ENCODE measurements at regions not wholly inside any gene's neighbourhood (a gene's known extent, or its start where the extent isn't known, plus 50 kb on each side); places are given as distances from the start of the nearest gene placed in this dataset.

GRCh38 chr3:124217542-124217941 lies 225.6 kb upstream of the ROPN1 start:
- TF ChIP-seq, protein P1, sequence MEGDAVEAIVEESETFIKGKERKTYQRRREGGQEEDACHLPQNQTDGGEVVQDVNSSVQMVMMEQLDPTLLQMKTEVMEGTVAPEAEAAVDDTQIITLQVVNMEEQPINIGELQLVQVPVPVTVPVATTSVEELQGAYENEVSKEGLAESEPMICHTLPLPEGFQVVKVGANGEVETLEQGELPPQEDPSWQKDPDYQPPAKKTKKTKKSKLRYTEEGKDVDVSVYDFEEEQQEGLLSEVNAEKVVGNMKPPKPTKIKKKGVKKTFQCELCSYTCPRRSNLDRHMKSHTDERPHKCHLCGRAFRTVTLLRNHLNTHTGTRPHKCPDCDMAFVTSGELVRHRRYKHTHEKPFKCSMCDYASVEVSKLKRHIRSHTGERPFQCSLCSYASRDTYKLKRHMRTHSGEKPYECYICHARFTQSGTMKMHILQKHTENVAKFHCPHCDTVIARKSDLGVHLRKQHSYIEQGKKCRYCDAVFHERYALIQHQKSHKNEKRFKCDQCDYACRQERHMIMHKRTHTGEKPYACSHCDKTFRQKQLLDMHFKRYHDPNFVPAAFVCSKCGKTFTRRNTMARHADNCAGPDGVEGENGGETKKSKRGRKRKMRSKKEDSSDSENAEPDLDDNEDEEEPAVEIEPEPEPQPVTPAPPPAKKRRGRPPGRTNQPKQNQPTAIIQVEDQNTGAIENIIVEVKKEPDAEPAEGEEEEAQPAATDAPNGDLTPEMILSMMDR (IDR thresholded peaks at IDR 0.05; ENCODE audit: insufficient read depth, missing control alignments), result no peak
- no peak for DNase-seq (ENCODE audit: insufficient read length, low spot score)
- FAIRE-seq, result no peak

DNA sequence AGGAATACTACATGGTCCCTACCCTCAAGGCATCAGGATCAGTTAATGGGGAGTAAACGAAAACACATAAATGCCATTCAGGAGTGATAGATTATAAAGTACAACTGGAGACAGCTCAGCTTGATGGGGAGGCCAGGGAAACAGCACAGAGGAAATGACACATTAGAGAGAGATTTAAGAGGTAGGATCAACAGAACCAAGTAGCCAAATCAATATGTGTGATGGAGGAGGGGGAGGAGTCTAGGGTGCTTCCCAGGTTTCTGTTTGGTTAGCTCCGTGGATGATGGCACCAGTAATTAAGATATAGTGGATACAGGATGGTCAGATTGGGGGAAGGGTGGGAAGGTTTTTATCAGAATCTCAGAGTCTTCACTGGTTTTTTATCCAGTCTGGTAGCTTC lies 229.5 kb upstream of the ROPN1 start:
- no peak for DNase-seq (ENCODE audit: insufficient read length, low spot score)
- FAIRE-seq, result no peak
- TF ChIP-seq, protein P1 (IDR thresholded peaks at IDR 0.05; ENCODE audit: insufficient read depth, missing control alignments), result no peak

- TF ChIP-seq, protein P1 (IDR thresholded peaks at IDR 0.05; ENCODE audit: insufficient read depth, missing control alignments), result no peak
- DNase-seq (ENCODE audit: insufficient read length, low spot score) (no peak), FAIRE-seq (no peak)
Observed at GRCh38 chr3:124223853-124224252, 231.9 kb upstream of the ROPN1 start.

GRCh38 chr3:124227150-124227630 lies 235.3 kb upstream of the ROPN1 start:
- DNase-seq (ENCODE audit: insufficient read length, low spot score), result no peak
- TF ChIP-seq, protein P1 (IDR thresholded peaks at IDR 0.05; ENCODE audit: insufficient read depth, missing control alignments), result no peak
- FAIRE-seq, result no peak

DNA sequence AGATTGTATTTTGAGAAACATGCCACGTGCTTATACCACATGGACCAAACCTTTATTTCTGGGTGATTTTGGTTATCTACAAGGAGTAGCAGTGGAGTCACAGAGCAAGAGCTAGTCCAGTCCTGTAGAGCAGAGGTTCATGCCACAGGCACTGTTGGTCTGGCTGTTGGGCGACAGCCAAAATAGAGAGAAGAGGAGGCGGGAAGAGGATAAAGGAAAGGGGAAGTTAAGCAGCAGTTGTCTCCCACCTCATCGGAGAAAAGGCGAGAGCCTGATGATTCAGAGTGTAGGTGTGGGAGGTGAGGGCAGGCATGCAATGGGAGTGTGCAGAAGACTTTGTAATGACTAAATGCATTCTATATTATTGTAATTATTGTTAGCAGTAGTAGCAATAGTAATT lies 237.5 kb upstream of the ROPN1 start:
- DNase-seq (ENCODE audit: insufficient read length, low spot score) (no peak), FAIRE-seq (no peak)
- TF ChIP-seq, protein P1 (IDR thresholded peaks at IDR 0.05; ENCODE audit: insufficient read depth, missing control alignments), result no peak

DNA sequence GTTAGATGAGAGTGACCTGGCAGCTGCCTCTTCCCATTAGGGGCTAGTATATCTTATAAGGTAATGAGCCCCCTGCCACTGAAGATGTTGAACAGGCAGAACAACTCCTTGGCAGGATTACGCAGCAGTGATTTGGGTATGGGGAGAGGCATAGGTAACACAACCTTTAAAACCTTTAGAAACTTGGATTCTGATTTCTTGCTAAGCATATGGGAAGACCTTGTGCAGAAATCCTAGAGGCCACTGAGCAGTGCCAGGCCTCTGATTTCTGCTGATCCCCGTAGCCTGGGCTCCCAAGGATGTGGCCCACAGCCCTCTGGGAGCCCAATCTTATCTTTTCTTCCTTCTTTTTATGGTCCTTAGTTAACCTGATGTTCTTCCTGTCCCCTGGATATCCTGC lies 237.9 kb upstream of the ROPN1 start:
- DNase-seq (ENCODE audit: insufficient read length, low spot score) (no peak), FAIRE-seq (no peak)
- TF ChIP-seq, protein P1 (IDR thresholded peaks at IDR 0.05; ENCODE audit: insufficient read depth, missing control alignments), result no peak

GRCh38 chr3:124230432-124230831 lies 238.5 kb upstream of the ROPN1 start:
- TF ChIP-seq, protein P1 (IDR thresholded peaks at IDR 0.05; ENCODE audit: insufficient read depth, missing control alignments), result no peak
- DNase-seq (ENCODE audit: insufficient read length, low spot score) (no peak), FAIRE-seq (no peak)

All from D721Med (cell line).